HCT116 (cell line): ENCODE measurements at regions not wholly inside any gene's neighbourhood (a gene's known extent, or its start where the extent isn't known, plus 50 kb on each side); places are given as distances from the start of the nearest gene placed in this dataset.
A peak's percentile ranks its signal among the peaks of the same experiment; 100 is the strongest.

Source experiments
- ATAC-seq: fragments of 200-7000 bp; cut with Tn5 transposase; 2 replicates; pipeline ENCODE4 v1.9.1; 2020; ENCODE audit warnings: mild to moderate bottlenecking, moderate library complexity
- BruUV-seq: library from RNA; stranded (reverse); fragments of 400-500 nt; replicated peaks from 2 replicates; lab custom pipeline; 2021; lab: Mats Ljungman, UMichigan
- CTCF ChIA-PET: fragments of 300-600 bp; sonication (Branson Sonifier 250); formaldehyde crosslinking; loops from one replicate; lab custom pipeline; 2021; ENCODE audit warnings: antibody characterized with exemption; lab: Charles Lee
- POLR2A ChIA-PET: fragments of 300-600, 350-600 bp; sonication (Branson Sonifier 250); formaldehyde crosslinking; loops from one replicate; lab custom pipeline; 2021; ENCODE audit warnings: antibody characterized with exemption; lab: Charles Lee
- RAD21 ChIA-PET, 2 experiments: fragments of 300-600 bp; sonication (Branson Sonifier 250); formaldehyde crosslinking; loops; one replicate each; lab custom pipeline; 2023; ENCODE audit warnings: low total read pairs in 2 of 2; ENCODE audit not compliant: uncharacterized antibody in 2 of 2, unreplicated experiment in 2 of 2, low non-redundant PET in 1 of 2; lab: Charles Lee
- DNase-seq: peaks from one replicate; pipeline ENCODE4 v3.0.0-alpha.2; 2010; ENCODE audit warnings: low read depth, low spot score
- H2AFZ ChIP-seq: fragments of 200-600 bp; shearing (Covaris generic), sonication (generic); 2 replicates; pipeline ENCODE4 v1.6.1; 2017; ENCODE audit warnings: low read depth, mixed run types, mixed read lengths, antibody characterized with exemption, low read length; ENCODE audit not compliant: poor library complexity, severe bottlenecking
- H3K27ac ChIP-seq: 2 replicates; pipeline ENCODE4 v1.5.1; 2012; ENCODE audit warnings: low read depth, low read length
- H3K27me3 ChIP-seq: fragments of 200-600 bp; sonication (generic); 2 replicates; pipeline ENCODE4 v1.6.1; 2016; ENCODE audit warnings: mixed run types, low read length, mixed read lengths; ENCODE audit not compliant: insufficient read depth
- H3K36me3 ChIP-seq, 2 experiments: fragments of 200-500 bp in 1 of 2; fragments of 200-600 bp in 1 of 2; sonication (Bioruptor generic) in 1 of 2; sonication (generic) in 1 of 2; 2 replicates each; pipeline versions ENCODE4 v1.5.1 to v1.6.1; 2014 to 2016; ENCODE audit warnings: low read length in 2 of 2, inconsistent platforms in 1 of 2, mixed read lengths in 1 of 2, mixed run types in 1 of 2; ENCODE audit not compliant: insufficient read depth in 2 of 2, control insufficient read depth in 1 of 2
- H3K4me1 ChIP-seq, 2 experiments: fragments of 200-600 bp in 1 of 2; sonication (generic) in 1 of 2; 2 replicates each; pipeline versions ENCODE4 v1.5.1 to v1.6.1; 2012 to 2017; ENCODE audit warnings: low read length in 2 of 2, inconsistent platforms in 1 of 2, mild to moderate bottlenecking in 1 of 2, mixed read lengths in 1 of 2, mixed run types in 1 of 2, moderate library complexity in 1 of 2; ENCODE audit not compliant: insufficient read depth in 2 of 2, control insufficient read depth in 1 of 2
- H3K4me2 ChIP-seq: fragments of 200-600 bp; sonication (generic); 2 replicates; pipeline ENCODE4 v1.6.1; 2017; ENCODE audit warnings: mixed run types, low read length, mixed read lengths
- H3K4me3 ChIP-seq, 2 experiments: fragments of 200-600 bp in 1 of 2; sonication (generic) in 1 of 2; replicated peaks in 1 of 2; 2 replicates each; pipeline ENCODE4 v1.5.1; 2011 to 2016; ENCODE audit warnings: low read length in 2 of 2, control low read depth in 1 of 2, low read depth in 1 of 2, mild to moderate bottlenecking in 1 of 2, mixed read lengths in 1 of 2, mixed run types in 1 of 2
- H3K79me2 ChIP-seq: fragments of 200-600 bp; sonication (generic); 2 replicates; pipeline ENCODE4 v1.6.1; 2017; ENCODE audit warnings: mild to moderate bottlenecking, mixed run types, low read length, moderate library complexity, mixed read lengths; ENCODE audit not compliant: insufficient read depth
- H3K9ac ChIP-seq: fragments of 200-600 bp; sonication (generic); 2 replicates; pipeline ENCODE4 v1.6.1; 2016; ENCODE audit warnings: low read length, mixed read lengths
- H3K9me2 ChIP-seq: fragments of 200-600 bp; sonication (generic), shearing (Covaris generic); 2 replicates; pipeline ENCODE4 v1.6.1; 2017; ENCODE audit warnings: mixed run types, mild to moderate bottlenecking, moderate library complexity; ENCODE audit not compliant: insufficient read depth
- H3K9me3 ChIP-seq, 2 experiments: fragments of 200-500 bp in 1 of 2; fragments of 200-600 bp in 1 of 2; sonication (Bioruptor generic) in 1 of 2; sonication (generic) in 1 of 2; 2 replicates each; pipeline ENCODE4 v1.6.1; 2014 to 2017; ENCODE audit warnings: low read length in 2 of 2, mixed read lengths in 2 of 2, inconsistent platforms in 1 of 2, low read depth in 1 of 2, mild to moderate bottlenecking in 1 of 2, mixed run types in 1 of 2, moderate library complexity in 1 of 2; ENCODE audit not compliant: control insufficient read depth in 1 of 2, insufficient read depth in 1 of 2
- H4K20me1 ChIP-seq: fragments of 200-600 bp; sonication (generic), shearing (Covaris generic); 2 replicates; pipeline ENCODE4 v1.6.1; 2017; ENCODE audit warnings: mixed run types, mild to moderate bottlenecking, moderate library complexity; ENCODE audit not compliant: insufficient read depth
- ATF3 ChIP-seq: IDR thresholded peaks from 2 replicates; pipeline ENCODE4 v1.6.1; 2012
- FOSL1 ChIP-seq: IDR thresholded peaks from 2 replicates; pipeline ENCODE4 v1.6.1; 2012; ENCODE audit warnings: low read depth
- JUND ChIP-seq: IDR thresholded peaks from 2 replicates; pipeline ENCODE4 v1.6.1; 2012
- REST ChIP-seq: IDR thresholded peaks from 2 replicates; pipeline ENCODE4 v1.6.1; 2012; ENCODE audit warnings: low read depth
- SIN3A ChIP-seq: IDR thresholded peaks from 2 replicates; pipeline ENCODE4 v1.6.1; 2012; ENCODE audit warnings: low read depth
- SRF ChIP-seq: IDR thresholded peaks from 2 replicates; pipeline ENCODE4 v1.6.1; 2012; ENCODE audit warnings: low read depth
- TCF7L2 ChIP-seq: IDR thresholded peaks from 2 replicates; pipeline ENCODE4 v1.7.0; 2011; ENCODE audit warnings: borderline replicate concordance, inconsistent platforms; ENCODE audit not compliant: insufficient read depth, insufficient read length; ENCODE audit errors: extremely low read depth
- ZBTB33 ChIP-seq: IDR thresholded peaks from 2 replicates; pipeline ENCODE4 v1.6.1; 2011; ENCODE audit warnings: mild to moderate bottlenecking, low read length, moderate library complexity; ENCODE audit not compliant: insufficient replicate concordance; ENCODE audit errors: extremely low read depth
- intact Hi-C: fragments of 100-400 bp; cut with micrococcal nuclease; formaldehyde crosslinking; loops from 2 replicates; pipeline ENCODE4 v1.10.0; 2022

GRCh38 chr1:80882553-80882952, 918.2 kb upstream of the ADGRL2 start:
- POLR2A ChIA-PET = no interaction called here
- TF ChIP-seq FOSL1 (peak; percentile 16; the same call in 1 of the 2 replicates), ATF3 (no peak)
- Histone ChIP-seq H3K79me2 (no peaks in the 10 kb centered on the region), H3K27me3 (no peaks in the 10 kb centered on the region), H2AFZ (peak overlapping the region; percentile 51), H3K9me2 (no peaks in the 10 kb centered on the region), H4K20me1 (no peaks in the 10 kb centered on the region; the same call in 1 of the 2 replicates), H3K4me1 (peaks cover 0 to 8% of the 10 kb centered on the region in 2 experiments; a peak in 2 of 4 replicates), H3K9ac (no peak overlapping the region), H3K4me3 (no peak overlapping the region), H3K27ac (no peak overlapping the region), H3K4me2 (peak overlapping the region; percentile 11; the same call in 1 of the 2 replicates), H3K9me3 (no peaks in the 10 kb centered on the region), H3K36me3 (no peaks in the 10 kb centered on the region)
- RAD21 ChIA-PET = no interaction called here
- no TSS peak for BruUV-seq
- ATAC-seq = no peak
- intact Hi-C loops = no loop called here
- CTCF ChIA-PET = no interaction called here
- DNase-seq = no peak

- Histone ChIP-seq H3K27ac (no peak overlapping the region), H3K79me2 (no peaks in the 10 kb centered on the region), H3K27me3 (no peaks in the 10 kb centered on the region), H3K4me3 (no peak overlapping the region), H2AFZ (no peak overlapping the region), H3K9ac (no peak overlapping the region), H3K9me2 (no peaks in the 10 kb centered on the region), H3K9me3 (no peaks in the 10 kb centered on the region), H4K20me1 (no peaks in the 10 kb centered on the region), H3K4me2 (no peak overlapping the region), H3K36me3 (no peaks in the 10 kb centered on the region), H3K4me1 (peaks cover 0 to 8% of the 10 kb centered on the region in 2 experiments; a peak in 2 of 4 replicates)
- intact Hi-C loops = no loop called here
- ChIA-PET POLR2A (no interaction called here), RAD21 (no interaction called here), CTCF (no interaction called here)
- TF ChIP-seq SRF = no peak
- TF ChIP-seq ZBTB33 = no peak
- no peak for TF ChIP-seq SIN3A
- TF ChIP-seq REST = no peak
- TF ChIP-seq TCF7L2 = no peak
- TF ChIP-seq ATF3 = no peak
- TF ChIP-seq JUND = no peak
- ATAC-seq = no peak
- no peak for DNase-seq
- BruUV-seq = no TSS peak
Measured at GRCh38 chr1:80878343-80878742, 922.4 kb upstream of the ADGRL2 start.
